Ectodermal cell (in vitro differentiated cells): ENCODE measurements at regions not wholly inside any gene's neighbourhood (a gene's known extent, or its start where the extent isn't known, plus 50 kb on each side); places are given as distances from the start of the nearest gene placed in this dataset.

ENCODE experiments used
- H3K27ac ChIP-seq: 2 replicates; pipeline ENCODE4 v1.7.0; 2013; ENCODE audit warnings: mild to moderate bottlenecking, low read depth, low read length; ENCODE audit not compliant: insufficient read depth, poor library complexity, severe bottlenecking
- H3K27me3 ChIP-seq: 2 replicates; pipeline ENCODE4 v1.7.0; 2013; ENCODE audit warnings: mild to moderate bottlenecking, low read length; ENCODE audit not compliant: insufficient read depth, control insufficient read depth, poor library complexity, severe bottlenecking
- H3K36me3 ChIP-seq: one replicate; pipeline ENCODE4 v1.7.0; 2013; ENCODE audit warnings: low read length; ENCODE audit not compliant: control insufficient read depth, insufficient read depth
- H3K4me1 ChIP-seq: one replicate; pipeline ENCODE4 v1.7.0; 2013; ENCODE audit warnings: low read length; ENCODE audit not compliant: control insufficient read depth, insufficient read depth
- H3K4me3 ChIP-seq: 2 replicates; pipeline ENCODE4 v1.7.0; 2013; ENCODE audit warnings: low read depth, low read length, control low read depth; ENCODE audit not compliant: insufficient read depth
- H3K9me3 ChIP-seq: 2 replicates; pipeline ENCODE4 v1.7.0; 2013; ENCODE audit warnings: mild to moderate bottlenecking, low read length, moderate library complexity; ENCODE audit not compliant: control insufficient read depth
- WGBS, 2 experiments: methylation state at CpG; one replicate each; pipeline ENCODE4 v1.1.7; 2013; ENCODE audit warnings: missing lambda C conversion rate in 2 of 2; 5-methylcytosine and 5-hydroxymethylcytosine counted together

DNA sequence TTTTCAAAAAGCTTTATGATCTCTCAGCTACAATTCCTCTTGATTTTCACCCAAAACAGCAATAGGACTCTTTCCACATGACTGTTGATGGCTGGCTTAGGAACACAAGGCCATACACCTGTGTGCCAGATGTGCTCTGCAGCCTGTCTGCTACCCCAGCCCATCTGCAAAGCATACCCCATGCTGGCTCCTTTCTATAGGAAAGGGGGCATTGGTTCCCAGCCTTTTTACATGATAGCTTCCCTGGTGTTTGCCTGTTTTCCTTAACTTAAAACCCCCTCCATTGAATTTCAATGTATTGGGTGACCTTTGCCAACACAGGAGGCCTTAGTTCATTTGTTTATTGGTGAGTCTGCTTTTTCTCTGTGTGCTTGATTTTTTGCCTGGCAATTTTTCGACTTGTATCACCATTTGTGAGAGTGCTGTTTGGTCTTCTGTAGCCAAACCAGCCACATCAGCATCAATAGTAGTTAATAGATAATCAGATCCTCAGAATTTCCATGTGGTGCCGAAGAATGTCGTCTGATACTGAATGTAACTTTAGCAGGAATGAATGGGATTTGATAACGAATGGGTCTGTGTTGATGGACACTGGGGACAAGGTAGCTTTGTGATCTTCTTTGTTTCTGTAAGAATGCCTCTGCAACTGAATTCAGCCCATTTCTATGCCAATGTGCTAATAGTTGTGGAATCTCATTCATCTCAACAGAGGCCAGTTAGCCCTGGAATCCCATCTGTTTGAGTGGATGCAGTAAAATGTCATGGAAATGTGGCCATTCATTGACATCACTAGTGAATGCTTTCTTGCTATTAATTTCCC is 272.2 kb upstream of the RARB start:
- H3K4me1 ChIP-seq, result peaks cover 29% of the 10 kb centered on the region
- H3K27ac ChIP-seq, result peak overlapping the region; percentile 98
- no peaks in the 10 kb centered on the region for H3K9me3 ChIP-seq
- H3K27me3 ChIP-seq, result no peaks in the 10 kb centered on the region
- WGBS, 2 experiments, result 0% methylated on average over 3 to 4 of the region's 4 CpGs
- no peak overlapping the region for H3K4me3 ChIP-seq
- H3K36me3 ChIP-seq, result no peaks in the 10 kb centered on the region

DNA sequence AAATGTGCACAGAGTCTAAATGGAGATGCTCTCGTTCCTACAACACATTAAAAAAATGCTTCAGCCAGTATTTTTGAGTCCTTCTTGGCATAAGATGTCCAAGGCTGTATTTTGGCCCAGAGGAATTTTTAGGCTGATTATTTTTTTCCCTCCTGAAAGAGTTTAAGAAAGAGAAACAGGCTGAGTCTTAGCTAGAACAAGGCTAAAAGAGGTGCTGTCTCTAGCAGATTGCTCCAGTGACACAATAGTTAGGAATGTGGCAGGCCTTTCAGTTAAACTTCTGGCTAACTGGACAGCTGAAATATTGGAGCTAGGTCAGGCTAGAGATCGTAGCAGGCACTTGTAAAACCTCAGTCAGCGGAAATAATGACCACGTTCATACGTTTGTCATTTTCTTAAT is 271.4 kb upstream of the RARB start:
- WGBS, 2 experiments, result 32 to 37% methylated on average over 2 to 4 of the region's 5 CpGs
- H3K9me3 ChIP-seq, result no peaks in the 10 kb centered on the region
- peak overlapping the region; percentile 98 for H3K27ac ChIP-seq
- H3K36me3 ChIP-seq, result no peaks in the 10 kb centered on the region
- H3K4me1 ChIP-seq, result peaks cover 29% of the 10 kb centered on the region
- H3K27me3 ChIP-seq, result no peaks in the 10 kb centered on the region
- no peak overlapping the region for H3K4me3 ChIP-seq

- Histone ChIP-seq H3K4me1 (no peaks in the 10 kb centered on the region), H3K4me3 (no peak overlapping the region), H3K27ac (no peak overlapping the region), H3K27me3 (no peaks in the 10 kb centered on the region), H3K36me3 (no peaks in the 10 kb centered on the region), H3K9me3 (no peaks in the 10 kb centered on the region)
- 93 to 98% methylated on average over 3 of the region's 3 CpGs for WGBS, 2 experiments
Measured at GRCh38 chr3:25165306-25165705, 262.8 kb upstream of the RARB start.

- no peak overlapping the region for H3K4me3 ChIP-seq
- no peaks in the 10 kb centered on the region for H3K27me3 ChIP-seq
- no peaks in the 10 kb centered on the region for H3K36me3 ChIP-seq
- 83 to 91% methylated on average over 2 to 3 of the region's 3 CpGs for WGBS, 2 experiments
- no peak overlapping the region for H3K27ac ChIP-seq
- peaks cover under 1% of the 10 kb centered on the region for H3K4me1 ChIP-seq
- no peaks in the 10 kb centered on the region for H3K9me3 ChIP-seq
Measured at GRCh38 chr3:25166016-25166415, 262.0 kb upstream of the RARB start.

- Histone ChIP-seq H3K4me3 (no peak overlapping the region), H3K9me3 (no peaks in the 10 kb centered on the region), H3K4me1 (peaks cover 7% of the 10 kb centered on the region), H3K27ac (no peak overlapping the region), H3K36me3 (no peaks in the 10 kb centered on the region), H3K27me3 (no peaks in the 10 kb centered on the region)
- 96 to 97% methylated on average over 1 of the region's 3 CpGs for WGBS, 2 experiments
Measured at GRCh38 chr3:25169151-25169550, 258.9 kb upstream of the RARB start.

GRCh38 chr3:25170021-25170420 is 258.0 kb upstream of the RARB start:
- H3K9me3 ChIP-seq, result no peaks in the 10 kb centered on the region
- no peaks in the 10 kb centered on the region for H3K27me3 ChIP-seq
- WGBS, 2 experiments, result 85 to 88% methylated on average over 3 of the region's 3 CpGs
- no peak overlapping the region for H3K4me3 ChIP-seq
- peaks cover 7% of the 10 kb centered on the region for H3K4me1 ChIP-seq
- no peak overlapping the region for H3K27ac ChIP-seq
- H3K36me3 ChIP-seq, result no peaks in the 10 kb centered on the region

GRCh38 chr3:25171118-25171807 is 256.8 kb upstream of the RARB start:
- Histone ChIP-seq H3K27me3 (no peaks in the 10 kb centered on the region), H3K4me3 (no peak overlapping the region), H3K4me1 (peaks cover 7% of the 10 kb centered on the region), H3K36me3 (no peaks in the 10 kb centered on the region), H3K27ac (no peak overlapping the region), H3K9me3 (no peaks in the 10 kb centered on the region)
- WGBS, 2 experiments, result 67% methylated on average over 2 of the region's 4 CpGs; no CpG with 5 or more reads in 1 of the 2 experiments

DNA sequence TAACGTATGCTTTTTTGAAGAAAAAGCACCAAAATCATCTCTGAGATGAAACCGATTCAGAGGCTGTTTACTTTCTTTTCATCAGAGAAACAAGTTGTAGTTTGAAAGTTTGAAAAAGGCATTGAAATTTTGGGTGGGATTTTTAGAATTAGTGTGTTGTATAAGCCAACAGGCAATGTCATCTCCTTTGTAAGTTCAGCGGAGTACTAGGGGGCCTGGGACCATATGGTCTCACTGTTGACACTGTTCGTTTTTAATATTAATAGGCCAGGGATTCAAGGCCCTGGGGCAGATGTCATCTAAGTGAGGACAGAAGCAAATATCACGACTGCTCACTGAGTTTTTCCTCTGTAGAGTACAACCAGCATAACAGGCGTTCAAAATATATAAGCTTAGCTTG is 256.2 kb upstream of the RARB start:
- H3K27me3 ChIP-seq, result no peaks in the 10 kb centered on the region
- no peaks in the 10 kb centered on the region for H3K36me3 ChIP-seq
- no peak overlapping the region for H3K4me3 ChIP-seq
- no peak overlapping the region for H3K27ac ChIP-seq
- H3K9me3 ChIP-seq, result no peaks in the 10 kb centered on the region
- peaks cover 7% of the 10 kb centered on the region for H3K4me1 ChIP-seq
- WGBS, 2 experiments, result 92% methylated on average over 6 of the region's 6 CpGs

GRCh38 chr3:25173606-25174005 is 254.5 kb upstream of the RARB start:
- peaks cover 7% of the 10 kb centered on the region for H3K4me1 ChIP-seq
- 27 to 60% methylated on average over 1 of the region's 1 CpG for WGBS, 2 experiments

DNA sequence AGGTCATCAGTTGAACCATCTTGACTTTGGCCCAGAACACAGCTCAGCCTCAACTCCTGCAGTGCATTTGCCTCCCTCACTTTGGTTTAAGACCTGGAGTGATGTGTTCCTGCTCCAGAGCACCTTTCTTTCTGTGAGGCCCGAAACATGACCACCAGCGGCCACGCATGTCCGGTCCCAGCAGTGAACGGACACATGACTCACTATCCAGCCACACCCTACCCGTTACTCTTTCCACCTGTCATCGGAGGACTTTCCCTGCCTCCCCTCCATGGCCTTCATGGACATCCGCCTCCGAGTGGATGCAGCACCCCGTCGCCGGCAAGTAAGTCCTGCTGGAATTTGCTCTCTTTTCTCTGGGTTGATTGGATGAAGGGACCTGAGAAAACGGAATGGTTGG is 253.8 kb upstream of the RARB start:
- H3K9me3 ChIP-seq, result no peaks in the 10 kb centered on the region
- H3K27ac ChIP-seq, result no peak overlapping the region
- WGBS, 2 experiments, result 92 to 93% methylated on average over 13 of the region's 13 CpGs
- no peak overlapping the region for H3K4me3 ChIP-seq
- no peaks in the 10 kb centered on the region for H3K36me3 ChIP-seq
- peaks cover 7% of the 10 kb centered on the region for H3K4me1 ChIP-seq
- no peaks in the 10 kb centered on the region for H3K27me3 ChIP-seq

More at GRCh38 chr3:25173606-25174005, 254.5 kb upstream of the RARB start:
- Histone ChIP-seq H3K27ac (no peak overlapping the region), H3K36me3 (no peaks in the 10 kb centered on the region), H3K9me3 (no peaks in the 10 kb centered on the region), H3K27me3 (no peaks in the 10 kb centered on the region), H3K4me3 (no peak overlapping the region)
